HepG2 (cell line): ENCODE measurements at regions not wholly inside any gene's neighbourhood (a gene's known extent, or its start where the extent isn't known, plus 50 kb on each side); places are given as distances from the start of the nearest gene placed in this dataset.

Source experiments
- ATAC-seq: fragments of 200-7000 bp; cut with Tn5 transposase; 3 replicates; pipeline ENCODE4 v1.9.1; 2020; ENCODE audit warnings: mild to moderate bottlenecking, moderate library complexity
- BruUV-seq: library from RNA; stranded (reverse); fragments of 400-500 nt; replicated peaks from 2 replicates; lab custom pipeline; 2021; lab: Mats Ljungman, UMichigan
- CTCF ChIA-PET: fragments of 300-600 bp; formaldehyde crosslinking; extraction: SDS; loops from one replicate; lab custom pipeline; 2021; ENCODE audit warnings: low total read pairs, inconsistent platforms, low intra/inter-chr PET ratio; lab: Yijun Ruan, JAX
- POLR2A ChIA-PET: fragments of 350-600 bp; sonication (Branson Sonifier 250); formaldehyde crosslinking; loops from one replicate; lab custom pipeline; 2020; ENCODE audit warnings: antibody characterized with exemption, inconsistent platforms; lab: Yijun Ruan, JAX
- DNase-seq: peaks from one replicate; pipeline ENCODE4 v3.0.0-alpha.2; 2015; ENCODE audit warnings: low spot score
- FAIRE-seq: peaks from 3 replicates; lab custom pipeline; 2011; peaks lifted over from hg19 to GRCh38; lab: Jason Lieb, UNC
- H2AFZ ChIP-seq: one replicate; pipeline ENCODE4 v1.6.1; 2011; ENCODE audit warnings: low read length, inconsistent platforms
- H3K27ac ChIP-seq: fragments of 300-600 bp; 3 replicates; pipeline ENCODE4 v1.8.0; 2011; ENCODE audit warnings: mixed run types, mild to moderate bottlenecking, mixed read lengths, low read length, inconsistent platforms; ENCODE audit not compliant: insufficient read depth; ENCODE audit errors: extremely low read length
- H3K27me3 ChIP-seq, 2 experiments: fragments of 200-600 bp in 1 of 2; 2 replicates in 1 of 2; 3 replicates in 1 of 2; pipeline versions ENCODE4 v1.6.0 to v1.8.0; 2011; ENCODE audit warnings: low read length in 2 of 2, mild to moderate bottlenecking in 2 of 2, moderate library complexity in 2 of 2, inconsistent platforms in 1 of 2; ENCODE audit not compliant: insufficient read depth in 2 of 2, control insufficient read depth in 1 of 2
- H3K36me3 ChIP-seq, 2 experiments: fragments of 200-600 bp in 1 of 2; replicated peaks in 1 of 2; 2 replicates in 1 of 2; 3 replicates in 1 of 2; pipeline versions ENCODE4 v1.5.1 to v1.8.0; 2011; ENCODE audit warnings: low read length in 2 of 2, inconsistent platforms in 1 of 2; ENCODE audit not compliant: insufficient read depth in 2 of 2, control insufficient read depth in 1 of 2
- H3K4me1 ChIP-seq: 2 replicates; pipeline ENCODE4 v1.5.1; 2012; ENCODE audit warnings: low read length, inconsistent platforms; ENCODE audit not compliant: insufficient read depth
- H3K4me2 ChIP-seq: 2 replicates; pipeline ENCODE4 v1.6.0; 2011; ENCODE audit warnings: low read depth, low read length, inconsistent platforms
- H3K4me3 ChIP-seq, 3 experiments: fragments of 200-600 bp in 1 of 3; sonication (generic), shearing (Covaris generic) in 1 of 3; replicated peaks in 1 of 3; 2 replicates each; pipeline ENCODE4 v1.5.1; 2011 to 2016; ENCODE audit warnings: low read length in 3 of 3, inconsistent platforms in 2 of 3, low read depth in 2 of 3, mild to moderate bottlenecking in 2 of 3, control low read depth in 1 of 3, mixed read lengths in 1 of 3; ENCODE audit not compliant: insufficient read depth in 1 of 3
- H3K79me2 ChIP-seq: one replicate; pipeline ENCODE4 v1.6.1; 2011; ENCODE audit warnings: low read length, inconsistent platforms; ENCODE audit not compliant: insufficient read depth
- H3K9ac ChIP-seq: 2 replicates; pipeline ENCODE4 v1.6.0; 2011; ENCODE audit warnings: mild to moderate bottlenecking, low read depth, low read length, inconsistent platforms; ENCODE audit not compliant: insufficient read depth
- H3K9me3 ChIP-seq: 2 replicates; pipeline ENCODE4 v1.5.1; 2012; ENCODE audit warnings: mild to moderate bottlenecking, low read length
- H4K20me1 ChIP-seq: 2 replicates; pipeline ENCODE4 v1.6.0; 2011; ENCODE audit warnings: inconsistent platforms, mild to moderate bottlenecking, low read length, moderate library complexity; ENCODE audit not compliant: insufficient read depth
- CBX5 ChIP-seq: sonication (generic); formaldehyde crosslinking; IDR thresholded peaks from 2 replicates; pipeline ENCODE4 v1.4.0; 2020; ENCODE audit warnings: missing genetic modification reagents, borderline replicate concordance
- ERF ChIP-seq: IDR thresholded peaks from 2 replicates; pipeline ENCODE4 v1.6.1; 2018; ENCODE audit warnings: missing biosample characterization, missing genetic modification reagents
- GTF2F1 ChIP-seq: fragments of 150-350 bp; IDR thresholded peaks from 2 replicates; pipeline ENCODE4 v1.6.1; 2014; ENCODE audit warnings: low read length
- HNRNPUL1 ChIP-seq: fragments of 200-400 bp; formaldehyde crosslinking; IDR thresholded peaks from 2 replicates; pipeline ENCODE4 v1.6.1; 2017; ENCODE audit warnings: low read depth, mild to moderate bottlenecking, low read length, moderate library complexity
- KDM2A ChIP-seq: sonication (generic); formaldehyde crosslinking; IDR thresholded peaks from 2 replicates; pipeline ENCODE4 v1.4.0; 2020; ENCODE audit warnings: low read depth, missing genetic modification reagents, borderline replicate concordance
- MAFK ChIP-seq, 2 experiments: IDR thresholded peaks in 1 of 2; conservative IDR thresholded peaks in 1 of 2; 2 replicates each; pipeline ENCODE4 v1.6.1; 2011; ENCODE audit warnings: improper control_type of control experiment in 2 of 2, low read length in 2 of 2
- POGK ChIP-seq: sonication (generic); formaldehyde crosslinking; conservative IDR thresholded peaks from 2 replicates; pipeline ENCODE4 v1.8.0; 2022; ENCODE audit warnings: mild to moderate bottlenecking, moderate library complexity, missing genetic modification reagents
- ZNF136 ChIP-seq: sonication (generic); formaldehyde crosslinking; IDR thresholded peaks from 2 replicates; pipeline ENCODE4 v1.8.1; 2022; ENCODE audit warnings: low read depth, mild to moderate bottlenecking, moderate library complexity, missing genetic modification reagents
- ZNF224 ChIP-seq: sonication (generic); formaldehyde crosslinking; IDR thresholded peaks from 2 replicates; pipeline ENCODE4 v1.5.0; 2020; ENCODE audit warnings: mild to moderate bottlenecking, missing genetic modification reagents
- ZSCAN29 ChIP-seq: sonication (generic); formaldehyde crosslinking; conservative IDR thresholded peaks from 2 replicates; pipeline ENCODE4 v1.4.0; 2020; ENCODE audit warnings: mild to moderate bottlenecking, missing genetic modification reagents
- WGBS: methylation state at CpG from one replicate; pipeline ENCODE4 v1.1.6; 2017; ENCODE audit warnings: low lambda C conversion rate; 5-methylcytosine and 5-hydroxymethylcytosine counted together
- in situ Hi-C: cut with HindIII; loops from 2 replicates; pipeline ENCODE4 v1.10.0; 2017; ENCODE audit warnings: low pct_unique_long_range_greater_than_20kb; ENCODE audit not compliant: extremely low pct_ligation_motif_present
- intact Hi-C: fragments of 100-400 bp; cut with micrococcal nuclease; formaldehyde crosslinking; loops from one replicate; pipeline ENCODE4 v1.10.0; 2022; ENCODE audit not compliant: unreplicated experiment
- TF ChIP-seq, protein P1 (sequence below): sonication (generic); formaldehyde crosslinking; IDR thresholded peaks from 2 replicates; pipeline ENCODE4 v1.8.1; 2023; ENCODE audit warnings: mild to moderate bottlenecking, moderate library complexity, missing genetic modification reagents

GRCh38 chr1:47533793-47534328 lies 96.0 kb downstream of the FOXD2 start:
- no peaks in the 10 kb centered on the region for H4K20me1 ChIP-seq
- intact Hi-C loops: no loop called here
- CTCF ChIA-PET: no interaction called here
- no peak overlapping the region for H3K27ac ChIP-seq
- peaks cover 1 to 11% of the 10 kb centered on the region in 2 experiments; a peak in 2 of 5 replicates for H3K27me3 ChIP-seq
- POLR2A ChIA-PET: no interaction called here
- no peak overlapping the region for H3K4me2 ChIP-seq
- peaks cover 10% of the 10 kb centered on the region for H3K9me3 ChIP-seq
- H3K4me3 ChIP-seq: no peak overlapping the region
- TF ChIP-seq KDM2A (no peak), GTF2F1 (no peak), ZNF136 (no peak), POGK (CRISPR knock-in tag) (no peak), MAFK (conservative IDR thresholded peaks at IDR 0.05 in 1 of 2, IDR thresholded peaks at IDR 0.05 in 1 of 2; ENCODE audit: low read length in 2 of 2) (no peak), HNRNPUL1 (no peak), CBX5 (CRISPR knock-in tag) (no peak), ZSCAN29 (CRISPR knock-in tag) (no peak), ZNF224 (CRISPR knock-in tag) (no peak), ERF (no peak)
- TF ChIP-seq, protein P1, sequence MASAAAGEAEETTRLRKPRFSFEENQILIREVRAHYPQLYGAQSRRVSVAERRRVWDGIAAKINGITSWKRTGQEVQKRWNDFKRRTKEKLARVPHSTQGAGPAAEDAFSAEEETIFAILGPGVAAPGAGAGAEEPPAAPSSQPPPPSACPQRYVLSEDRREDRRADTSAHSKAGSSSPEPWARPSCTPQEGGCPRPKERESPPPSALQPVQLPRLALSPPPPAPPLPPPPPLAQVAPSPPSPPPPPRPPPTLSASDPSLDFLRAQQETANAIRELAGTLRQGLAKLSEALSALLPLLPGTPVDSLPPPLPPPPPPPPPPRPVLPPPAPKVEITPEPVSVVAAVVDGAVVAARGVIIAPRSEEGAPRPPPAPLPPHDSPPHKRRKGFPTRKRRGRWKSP (CRISPR knock-in tag): no peak
- TF ChIP-seq, all 625 proteins: peak for 0
- no peak for ATAC-seq
- BruUV-seq: no TSS peak
- 59% methylated on average over 9 of the region's 12 CpGs for WGBS
- in situ Hi-C loops: no loop called here
- Histone ChIP-seq H2AFZ (no peak overlapping the region), H3K79me2 (no peaks in the 10 kb centered on the region), H3K4me1 (no peaks in the 10 kb centered on the region), H3K36me3 (no peaks in the 10 kb centered on the region), H3K9ac (no peak overlapping the region)
- no peak for FAIRE-seq
- no peak for DNase-seq
